NCI-H146 treated with DMSO at 0.1 percent for 48 hours (cell line): ENCODE measurements at regions not wholly inside any gene's neighbourhood (a gene's known extent, or its start where the extent isn't known, plus 50 kb on each side); places are given as distances from the start of the nearest gene placed in this dataset.

Experiments
- DNase-seq: peaks from one replicate; lab custom pipeline; 2025; ENCODE audit not compliant: unreplicated experiment; lab: John Stamatoyannopoulos, UW

DNA sequence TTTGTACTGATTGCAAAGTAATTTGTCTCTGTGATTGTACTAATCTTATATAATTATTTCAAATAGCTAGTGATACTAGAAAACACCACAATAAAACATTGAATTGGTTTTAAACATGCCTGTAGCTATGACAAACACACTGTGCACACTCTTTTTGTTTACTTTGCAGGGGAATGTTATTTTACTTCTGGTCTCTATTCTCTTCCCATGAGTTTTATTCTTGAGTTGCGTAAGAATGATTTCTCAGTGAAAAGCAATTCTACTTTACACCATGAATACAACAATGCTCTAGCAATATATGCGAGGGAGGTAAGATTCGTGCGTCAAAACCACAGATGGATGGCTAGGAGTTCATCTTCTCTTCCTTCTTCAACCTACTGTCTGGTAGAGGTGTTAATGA is 68.4 kb upstream of the PHACTR1 start:
- no peak for DNase-seq

DNA sequence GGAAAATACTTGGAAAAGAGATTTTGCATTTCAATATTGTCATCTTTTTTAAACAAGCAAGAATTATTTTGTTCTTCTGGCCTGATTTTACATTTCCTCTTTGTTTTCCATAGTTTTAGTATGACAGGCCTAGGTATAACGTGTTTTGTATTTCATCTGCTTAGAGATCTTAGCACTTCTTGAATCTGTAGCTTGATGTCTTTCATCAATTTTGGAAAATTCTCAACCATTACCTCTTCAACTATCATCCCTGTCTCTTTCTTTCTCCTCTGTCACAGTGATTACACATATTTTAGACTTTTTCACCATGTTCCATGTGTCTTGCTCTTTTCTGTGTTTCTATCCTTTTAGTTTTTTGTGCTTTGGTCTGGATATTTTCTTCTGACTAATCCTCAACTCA is 67.2 kb upstream of the PHACTR1 start:
- DNase-seq = no peak

GRCh38 chr6:12653486-12653885 is 63.1 kb upstream of the PHACTR1 start:
- no peak for DNase-seq

- no peak for DNase-seq
These were observed 62.5 kb upstream of the PHACTR1 start for GRCh38 chr6:12654107-12654506.

GRCh38 chr6:12654514-12654913 is 62.1 kb upstream of the PHACTR1 start:
- no peak for DNase-seq

GRCh38 chr6:12656906-12657305 is 59.7 kb upstream of the PHACTR1 start:
- no peak for DNase-seq

- no peak for DNase-seq
These were observed 58.7 kb upstream of the PHACTR1 start for GRCh38 chr6:12657884-12658283.

GRCh38 chr6:12661432-12662089 is 55.0 kb upstream of the PHACTR1 start:
- no peak for DNase-seq
